PC-3 (cell line): ENCODE measurements at regions not wholly inside any gene's neighbourhood (a gene's known extent, or its start where the extent isn't known, plus 50 kb on each side); places are given as distances from the start of the nearest gene placed in this dataset.

Source experiments
- EZH2phosphoT487 ChIP-seq: fragments of 300-600 bp; sonication (generic); IDR thresholded peaks from 2 replicates; pipeline ENCODE4 v1.6.1; 2018; ENCODE audit warnings: mild to moderate bottlenecking, antibody characterized with exemption, low read length, borderline replicate concordance
- TF ChIP-seq, protein P1 (sequence below): fragments of 300-600 bp; sonication (generic); conservative IDR thresholded peaks from 2 replicates; pipeline ENCODE4 v1.5.1; 2017; ENCODE audit warnings: antibody characterized with exemption, low read depth, mild to moderate bottlenecking, low read length

- TF ChIP-seq, protein P1, sequence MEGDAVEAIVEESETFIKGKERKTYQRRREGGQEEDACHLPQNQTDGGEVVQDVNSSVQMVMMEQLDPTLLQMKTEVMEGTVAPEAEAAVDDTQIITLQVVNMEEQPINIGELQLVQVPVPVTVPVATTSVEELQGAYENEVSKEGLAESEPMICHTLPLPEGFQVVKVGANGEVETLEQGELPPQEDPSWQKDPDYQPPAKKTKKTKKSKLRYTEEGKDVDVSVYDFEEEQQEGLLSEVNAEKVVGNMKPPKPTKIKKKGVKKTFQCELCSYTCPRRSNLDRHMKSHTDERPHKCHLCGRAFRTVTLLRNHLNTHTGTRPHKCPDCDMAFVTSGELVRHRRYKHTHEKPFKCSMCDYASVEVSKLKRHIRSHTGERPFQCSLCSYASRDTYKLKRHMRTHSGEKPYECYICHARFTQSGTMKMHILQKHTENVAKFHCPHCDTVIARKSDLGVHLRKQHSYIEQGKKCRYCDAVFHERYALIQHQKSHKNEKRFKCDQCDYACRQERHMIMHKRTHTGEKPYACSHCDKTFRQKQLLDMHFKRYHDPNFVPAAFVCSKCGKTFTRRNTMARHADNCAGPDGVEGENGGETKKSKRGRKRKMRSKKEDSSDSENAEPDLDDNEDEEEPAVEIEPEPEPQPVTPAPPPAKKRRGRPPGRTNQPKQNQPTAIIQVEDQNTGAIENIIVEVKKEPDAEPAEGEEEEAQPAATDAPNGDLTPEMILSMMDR, result no peak
- TF ChIP-seq EZH2phosphoT487, result no peak
These were observed 138.1 kb upstream of the PHACTR3 start for GRCh38 chr20:59466107-59466815.
